NCI-H2081 treated with DMSO at 0.1 percent for 48 hours (cell line): ENCODE measurements at regions not wholly inside any gene's neighbourhood (a gene's known extent, or its start where the extent isn't known, plus 50 kb on each side); places are given as distances from the start of the nearest gene placed in this dataset.

Source experiments
- DNase-seq: peaks from one replicate; lab custom pipeline; 2025; lab: John Stamatoyannopoulos, UW

GRCh38 chr1:93815366-93816110, 63.5 kb downstream of the DNTTIP2 start:
- DNase-seq, result no peak

GRCh38 chr1:93814795-93815340, 64.1 kb downstream of the DNTTIP2 start:
- no peak for DNase-seq

GRCh38 chr1:93814059-93814794, 64.8 kb downstream of the DNTTIP2 start:
- peak; percentile 28 for DNase-seq

GRCh38 chr1:93813076-93813475, 65.9 kb downstream of the DNTTIP2 start:
- DNase-seq, result no peak

GRCh38 chr1:93811326-93812065, 67.5 kb downstream of the DNTTIP2 start:
- DNase-seq, result no peak

- DNase-seq, result no peak
Measured at GRCh38 chr1:93810316-93810715, 68.7 kb downstream of the DNTTIP2 start.

- DNase-seq, result no peak
Measured at GRCh38 chr1:93808871-93809270, 70.1 kb downstream of the DNTTIP2 start.

GRCh38 chr1:93807311-93807930, 71.6 kb downstream of the DNTTIP2 start:
- DNase-seq, result no peak

- no peak for DNase-seq
Measured at GRCh38 chr1:93805027-93805610, 73.9 kb downstream of the DNTTIP2 start.

GRCh38 chr1:93804412-93804811, 74.6 kb downstream of the DNTTIP2 start:
- no peak for DNase-seq

GRCh38 chr1:93801471-93801870, 77.5 kb downstream of the DNTTIP2 start:
- DNase-seq, result no peak

- DNase-seq, result no peak
Measured at GRCh38 chr1:93800856-93801255, 78.2 kb downstream of the DNTTIP2 start.

- DNase-seq, result no peak
Measured at GRCh38 chr1:93798291-93798690, 80.7 kb downstream of the DNTTIP2 start.

- DNase-seq, result no peak
Measured at GRCh38 chr1:93784538-93784937, 94.5 kb downstream of the DNTTIP2 start.

- no peak for DNase-seq
Measured at GRCh38 chr1:93783876-93784275, 95.1 kb downstream of the DNTTIP2 start.

GRCh38 chr1:93779540-93780165, 98.0 kb upstream of the BCAR3 start:
- no peak for DNase-seq

GRCh38 chr1:93778457-93778856, 96.8 kb upstream of the BCAR3 start:
- no peak for DNase-seq

- DNase-seq, result no peak
Measured at GRCh38 chr1:93777255-93777654, 95.6 kb upstream of the BCAR3 start.

- DNase-seq, result no peak
Measured at GRCh38 chr1:93776728-93777127, 95.1 kb upstream of the BCAR3 start.

- DNase-seq, result no peak
Measured at GRCh38 chr1:93775224-93775623, 93.6 kb upstream of the BCAR3 start.

- DNase-seq, result no peak
Measured at GRCh38 chr1:93774707-93775106, 93.1 kb upstream of the BCAR3 start.
